Neuronal stem cell (in vitro differentiated cells): ENCODE measurements at regions not wholly inside any gene's neighbourhood (a gene's known extent, or its start where the extent isn't known, plus 50 kb on each side); places are given as distances from the start of the nearest gene placed in this dataset.

Experiments used
- DNase-seq: peaks from one replicate; pipeline ENCODE4 v3.0.0-alpha.2; 2013; ENCODE audit warnings: low spot score
- H2AFZ ChIP-seq: one replicate; pipeline ENCODE4 v1.6.1; 2013; ENCODE audit warnings: mild to moderate bottlenecking, low read length, inconsistent platforms
- H2AK5ac ChIP-seq: 2 replicates; pipeline ENCODE4 v1.6.1; 2013; ENCODE audit warnings: low read depth, mild to moderate bottlenecking, inconsistent platforms, low read length, moderate library complexity, mixed read lengths
- H2BK120ac ChIP-seq: 2 replicates; pipeline ENCODE4 v1.6.1; 2013; ENCODE audit warnings: low read depth, mild to moderate bottlenecking, inconsistent platforms, low read length, moderate library complexity, mixed read lengths
- H2BK12ac ChIP-seq: one replicate; pipeline ENCODE4 v1.6.1; 2013; ENCODE audit warnings: low read length, inconsistent platforms
- H2BK15ac ChIP-seq: 2 replicates; pipeline ENCODE4 v1.6.1; 2013; ENCODE audit warnings: mild to moderate bottlenecking, low read length, inconsistent platforms, mixed read lengths
- H2BK5ac ChIP-seq: one replicate; pipeline ENCODE4 v1.6.1; 2013; ENCODE audit warnings: inconsistent platforms, mild to moderate bottlenecking, low read length, moderate library complexity
- H3K14ac ChIP-seq: one replicate; pipeline ENCODE4 v1.6.1; 2013; ENCODE audit warnings: low read length, inconsistent platforms
- H3K18ac ChIP-seq: 2 replicates; pipeline ENCODE4 v1.6.1; 2013; ENCODE audit warnings: low read length, inconsistent platforms
- H3K23ac ChIP-seq: 2 replicates; pipeline ENCODE4 v1.6.1; 2013; ENCODE audit warnings: low read depth, mild to moderate bottlenecking, mixed read lengths, low read length, inconsistent platforms; ENCODE audit not compliant: poor library complexity
- H3K27ac ChIP-seq: replicated peaks from 3 replicates; pipeline ENCODE4 v1.5.1; 2013; ENCODE audit warnings: low read length, inconsistent platforms
- H3K27me3 ChIP-seq, 3 experiments: 2 replicates each; pipeline ENCODE4 v1.6.1; 2013; ENCODE audit warnings: low read length in 3 of 3, mild to moderate bottlenecking in 2 of 3, inconsistent platforms in 1 of 3, low read depth in 1 of 3, mixed read lengths in 1 of 3, moderate library complexity in 1 of 3; ENCODE audit not compliant: control insufficient read depth in 3 of 3, insufficient read depth in 3 of 3
- H3K36me3 ChIP-seq, 2 donors: replicated peaks in 1 of 2; 2 replicates each; pipeline ENCODE4 v1.6.1; 2013; ENCODE audit warnings: low read length in 2 of 2; ENCODE audit not compliant: control insufficient read depth in 2 of 2, insufficient read depth in 2 of 2
- H3K4ac ChIP-seq: 2 replicates; pipeline ENCODE4 v1.6.1; 2013; ENCODE audit warnings: inconsistent platforms, mild to moderate bottlenecking, low read length, moderate library complexity
- H3K4me1 ChIP-seq, 2 donors: 1 replicate in 1 of 2; 2 replicates in 1 of 2; pipeline ENCODE4 v1.6.1; 2013; ENCODE audit warnings: low read length in 2 of 2, low read depth in 1 of 2; ENCODE audit not compliant: control insufficient read depth in 2 of 2, insufficient read depth in 1 of 2
- H3K4me2 ChIP-seq: one replicate; pipeline ENCODE4 v1.6.1; 2013; ENCODE audit warnings: mild to moderate bottlenecking, low read length, inconsistent platforms; ENCODE audit not compliant: insufficient read depth, poor library complexity, severe bottlenecking
- H3K4me3 ChIP-seq, 2 donors: 2 replicates each; pipeline ENCODE4 v1.5.1; 2013; ENCODE audit warnings: low read length in 2 of 2, mild to moderate bottlenecking in 2 of 2, inconsistent platforms in 1 of 2, moderate library complexity in 1 of 2
- H3K79me1 ChIP-seq: one replicate; pipeline ENCODE4 v1.6.1; 2013; ENCODE audit warnings: low read depth, mild to moderate bottlenecking, inconsistent platforms, low read length, moderate library complexity
- H3K9ac ChIP-seq: one replicate; pipeline ENCODE4 v1.6.1; 2013; ENCODE audit warnings: mild to moderate bottlenecking, low read depth, low read length, inconsistent platforms; ENCODE audit not compliant: poor library complexity
- H3K9me3 ChIP-seq, 2 donors: replicated peaks in 1 of 2; 2 replicates each; pipeline versions ENCODE3 to v1.6.1; 2013; ENCODE audit warnings: low read length in 2 of 2, mild to moderate bottlenecking in 2 of 2, inconsistent platforms in 1 of 2, low read depth in 1 of 2, mixed read lengths in 1 of 2, moderate library complexity in 1 of 2; ENCODE audit not compliant: control insufficient read depth in 2 of 2, insufficient read depth in 1 of 2
- H4K8ac ChIP-seq: one replicate; pipeline ENCODE4 v1.6.1; 2013; ENCODE audit warnings: low read depth, mild to moderate bottlenecking, inconsistent platforms, low read length, moderate library complexity
- H4K91ac ChIP-seq: one replicate; pipeline ENCODE4 v1.6.1; 2013; ENCODE audit warnings: low read length, low read depth, mild to moderate bottlenecking, inconsistent platforms; ENCODE audit not compliant: poor library complexity
- WGBS, 2 donors: extraction: QIAGEN DNeasy Blood & Tissue Kit; methylation state at CpG; one replicate each; pipeline ENCODE4 v1.1.7; 2013; ENCODE audit warnings: missing lambda C conversion rate in 2 of 2, mixed read lengths in 1 of 2; ENCODE audit not compliant: insufficient read length in 2 of 2, insufficient replicate concordance in 1 of 2; ENCODE audit errors: extremely low coverage in 2 of 2; 5-methylcytosine and 5-hydroxymethylcytosine counted together

- 100% methylated on average over 2 of the region's 3 CpGs; no CpG with 5 or more reads in 1 of the 2 donors for WGBS, 2 donors
- Histone ChIP-seq H3K9ac (no peak overlapping the region), H2AFZ (no peak overlapping the region), H2BK15ac (no peak overlapping the region), H4K8ac (no peak overlapping the region), H3K9me3 (no peaks in the 10 kb centered on the region), H2BK5ac (no peak overlapping the region), H3K4me2 (no peak overlapping the region), H3K23ac (no peak overlapping the region), H2BK120ac (no peak overlapping the region), H3K18ac (no peak overlapping the region), H2BK12ac (no peak overlapping the region), H3K27ac (no peak overlapping the region), H3K36me3 (no peaks in the 10 kb centered on the region), H3K4me3 (no peak overlapping the region), H4K91ac (no peak overlapping the region), H2AK5ac (no peak overlapping the region), H3K4me1 (no peaks in the 10 kb centered on the region), H3K27me3 (no peaks in the 10 kb centered on the region), H3K14ac (no peak overlapping the region), H3K4ac (no peak overlapping the region), H3K79me1 (no peaks in the 10 kb centered on the region)
- no peak for DNase-seq
Measured at GRCh38 chr2:58598171-58598570, 357.0 kb upstream of the FANCL start.

DNA sequence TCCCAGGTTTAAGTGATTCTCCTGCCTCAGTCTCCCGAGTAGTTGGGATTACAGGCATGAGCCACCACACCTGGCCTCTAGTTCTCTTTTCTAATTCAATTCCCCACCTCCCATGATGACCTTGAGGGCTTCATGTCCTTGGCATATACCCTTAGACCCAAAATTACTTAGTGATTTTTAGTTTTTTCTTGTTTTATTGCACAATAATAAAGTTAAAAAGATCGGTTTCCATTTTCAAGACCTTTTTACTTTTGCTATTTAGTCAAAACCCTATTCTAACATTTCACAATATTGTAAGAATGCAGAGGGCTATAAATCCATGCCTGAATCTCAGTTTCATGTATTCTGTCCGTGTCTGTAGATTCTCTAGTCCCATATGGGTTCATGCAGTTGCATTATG, 354.6 kb upstream of the FANCL start:
- no peak for DNase-seq
- H3K9ac ChIP-seq = no peak overlapping the region
- H3K79me1 ChIP-seq = no peaks in the 10 kb centered on the region
- no peaks in the 10 kb centered on the region for H3K36me3 ChIP-seq
- no peak overlapping the region for H3K27ac ChIP-seq
- WGBS, 2 donors = no CpG with 5 or more reads among the region's 3 CpGs
- no peak overlapping the region for H3K4ac ChIP-seq
- no peak overlapping the region for H3K18ac ChIP-seq
- no peaks in the 10 kb centered on the region for H3K9me3 ChIP-seq
- no peak overlapping the region for H3K23ac ChIP-seq
- H3K4me2 ChIP-seq = no peak overlapping the region
- no peak overlapping the region for H2AK5ac ChIP-seq
- H2BK15ac ChIP-seq = no peak overlapping the region
- no peak overlapping the region for H3K4me3 ChIP-seq
- no peak overlapping the region for H2AFZ ChIP-seq
- H4K91ac ChIP-seq = no peak overlapping the region
- no peak overlapping the region for H3K14ac ChIP-seq
- no peak overlapping the region for H2BK12ac ChIP-seq
- no peak overlapping the region for H2BK120ac ChIP-seq
- H4K8ac ChIP-seq = no peak overlapping the region
- H3K4me1 ChIP-seq = no peaks in the 10 kb centered on the region
- H2BK5ac ChIP-seq = no peak overlapping the region
- H3K27me3 ChIP-seq = no peaks in the 10 kb centered on the region

- no peak overlapping the region for H2AK5ac ChIP-seq
- no peak for DNase-seq
- no peak overlapping the region for H3K18ac ChIP-seq
- no peak overlapping the region for H3K4me2 ChIP-seq
- no peak overlapping the region for H2BK15ac ChIP-seq
- no peak overlapping the region for H2BK5ac ChIP-seq
- no peaks in the 10 kb centered on the region for H3K79me1 ChIP-seq
- H3K27me3 ChIP-seq = no peaks in the 10 kb centered on the region
- H4K8ac ChIP-seq = no peak overlapping the region
- no peaks in the 10 kb centered on the region for H3K9me3 ChIP-seq
- no peaks in the 10 kb centered on the region for H3K4me1 ChIP-seq
- no peak overlapping the region for H2AFZ ChIP-seq
- H3K4ac ChIP-seq = no peak overlapping the region
- H3K14ac ChIP-seq = no peak overlapping the region
- H3K23ac ChIP-seq = no peak overlapping the region
- H2BK120ac ChIP-seq = no peak overlapping the region
- H2BK12ac ChIP-seq = no peak overlapping the region
- no peak overlapping the region for H3K27ac ChIP-seq
- no peaks in the 10 kb centered on the region for H3K36me3 ChIP-seq
- H4K91ac ChIP-seq = no peak overlapping the region
- H3K4me3 ChIP-seq = no peak overlapping the region
- H3K9ac ChIP-seq = no peak overlapping the region
Measured at GRCh38 chr2:58594762-58595161, 353.6 kb upstream of the FANCL start.

- H2AK5ac ChIP-seq = no peak overlapping the region
- no peak overlapping the region for H2BK12ac ChIP-seq
- H3K4me2 ChIP-seq = no peak overlapping the region
- H2AFZ ChIP-seq = no peak overlapping the region
- H2BK5ac ChIP-seq = no peak overlapping the region
- H3K4me1 ChIP-seq = no peaks in the 10 kb centered on the region
- H4K8ac ChIP-seq = no peak overlapping the region
- H3K18ac ChIP-seq = no peak overlapping the region
- H3K23ac ChIP-seq = no peak overlapping the region
- no peak for DNase-seq
- H3K27ac ChIP-seq = no peak overlapping the region
- no peak overlapping the region for H3K4ac ChIP-seq
- H3K27me3 ChIP-seq = no peaks in the 10 kb centered on the region
- no peak overlapping the region for H2BK120ac ChIP-seq
- H2BK15ac ChIP-seq = no peak overlapping the region
- no peaks in the 10 kb centered on the region for H3K79me1 ChIP-seq
- no peak overlapping the region for H3K4me3 ChIP-seq
- no peak overlapping the region for H3K14ac ChIP-seq
- H3K9me3 ChIP-seq = no peaks in the 10 kb centered on the region
- H4K91ac ChIP-seq = no peak overlapping the region
- no CpG with 5 or more reads among the region's 4 CpGs for WGBS, 2 donors
- no peak overlapping the region for H3K9ac ChIP-seq
- H3K36me3 ChIP-seq = no peaks in the 10 kb centered on the region
Measured at GRCh38 chr2:58594175-58594574, 353.1 kb upstream of the FANCL start.
